Prostate gland (tissue), 2 donors: ENCODE measurements at regions not wholly inside any gene's neighbourhood (a gene's known extent, or its start where the extent isn't known, plus 50 kb on each side); places are given as distances from the start of the nearest gene placed in this dataset.
A peak's percentile ranks its signal among the peaks of the same experiment; 100 is the strongest.

Source experiments
- DNase-seq: peaks from one replicate; pipeline ENCODE4 v3.0.0-alpha.2; 2019; ENCODE audit warnings: low spot score
- H3K27ac ChIP-seq, 2 donors: fragments of 200-600 bp; sonication (generic); 2 replicates each; pipeline ENCODE4 v1.5.1; 2017 to 2019
- H3K27me3 ChIP-seq: fragments of 200-600 bp; sonication (generic); replicated peaks from 2 replicates; pipeline ENCODE4 v1.5.1; 2019; ENCODE audit not compliant: insufficient read depth
- H3K36me3 ChIP-seq, 2 donors: fragments of 200-600 bp; sonication (generic); 1 replicate in 1 of 2; 2 replicates in 1 of 2; pipeline versions ENCODE4 v1.5.1 to v1.8.1; 2017 to 2019
- H3K4me1 ChIP-seq: fragments of 200-600 bp; sonication (generic); replicated peaks from 2 replicates; pipeline ENCODE4 v1.5.1; 2019
- H3K4me3 ChIP-seq, 2 donors: fragments of 200-600 bp; sonication (generic); 2 replicates each; pipeline ENCODE4 v1.5.1; 2017 to 2019
- H3K9me3 ChIP-seq: fragments of 200-600 bp; sonication (generic); 2 replicates; pipeline ENCODE4 v1.5.1; 2017
- CTCF ChIP-seq, 4 experiments: fragments of 200-600 bp in 2 of 4; fragments of 450-650 bp in 2 of 4; sonication (generic) in 2 of 4; IDR thresholded peaks; 1 replicate in 3 of 4; 2 replicates in 1 of 4; pipeline ENCODE4 v1.5.1; 2016 to 2019; ENCODE audit warnings: antibody characterized with exemption in 4 of 4, mild to moderate bottlenecking in 2 of 4, moderate library complexity in 2 of 4
- POLR2A ChIP-seq: fragments of 450-650 bp; IDR thresholded peaks from one replicate; pipeline ENCODE4 v1.6.1; 2016; ENCODE audit warnings: antibody characterized with exemption, mild to moderate bottlenecking
- POLR2AphosphoS5 ChIP-seq: sonication (generic); formaldehyde crosslinking; IDR thresholded peaks from one replicate; pipeline ENCODE4 v1.6.1; 2017; ENCODE audit warnings: antibody characterized with exemption
- WGBS: methylation state at CpG from one replicate; pipeline ENCODE4 v1.1.5; 2018; 5-methylcytosine and 5-hydroxymethylcytosine counted together
- intact Hi-C: fragments of 100-400 bp; cut with DNase I; formaldehyde crosslinking; loops from one replicate; pipeline ENCODE4 v1.14.2; 2022

GRCh38 chr5:68950125-68950524 is 143.7 kb upstream of the SLC30A5 start:
- DNase-seq = peak; percentile 80
- WGBS = 19% methylated on average over 6 of the region's 6 CpGs

GRCh38 chr5:68950930-68951329 is 142.9 kb upstream of the SLC30A5 start:
- peak overlapping the region in 1 of 2 donors; percentile 38 for H3K27ac ChIP-seq
- H3K4me1 ChIP-seq = peaks cover 12% of the 10 kb centered on the region
- peak; percentile 3 for TF ChIP-seq POLR2AphosphoS5
- no peak for TF ChIP-seq CTCF (IDR thresholded peaks at IDR 0.05)
- intact Hi-C loops = loop anchor here (10.0 kb wide), 1 partner anchor 486 kb away; no protein-coding TSS in a partner anchor
- no peaks in the 10 kb centered on the region for H3K36me3 ChIP-seq
- no peak for DNase-seq
- H3K27me3 ChIP-seq = no peaks in the 10 kb centered on the region
- no peaks in the 10 kb centered on the region for H3K9me3 ChIP-seq
- WGBS = 48% methylated on average over 1 of the region's 1 CpG
- H3K4me3 ChIP-seq = no peak overlapping the region

More at GRCh38 chr5:68950125-68950524, 143.7 kb upstream of the SLC30A5 start:
- no peaks in the 10 kb centered on the region for H3K9me3 ChIP-seq
- H3K4me1 ChIP-seq = peaks cover 12% of the 10 kb centered on the region
- H3K27ac ChIP-seq = peak overlapping the region; percentile 29 to 38
- no peak overlapping the region for H3K4me3 ChIP-seq
- H3K36me3 ChIP-seq = no peaks in the 10 kb centered on the region
- H3K27me3 ChIP-seq = no peaks in the 10 kb centered on the region
- peak; percentile 55 for TF ChIP-seq POLR2AphosphoS5
- TF ChIP-seq POLR2A = no peak
- intact Hi-C loops = loop anchor here (10.0 kb wide), 1 partner anchor 485 kb away; no protein-coding TSS in a partner anchor

GRCh38 chr5:68953231-68953874 is 140.5 kb upstream of the SLC30A5 start:
- Histone ChIP-seq H3K4me1 (peaks cover 12% of the 10 kb centered on the region), H3K27ac (peak overlapping the region; percentile 38 to 58), H3K36me3 (no peaks in the 10 kb centered on the region), H3K27me3 (no peaks in the 10 kb centered on the region), H3K4me3 (no peak overlapping the region), H3K9me3 (no peaks in the 10 kb centered on the region)
- TF ChIP-seq POLR2A (no peak), POLR2AphosphoS5 (peak; percentile 62)
- DNase-seq = no peak
- WGBS = 22% methylated on average over 3 of the region's 3 CpGs
- intact Hi-C loops = loop anchor here (10.0 kb wide), 1 partner anchor 489 kb away; no protein-coding TSS in a partner anchor

- Histone ChIP-seq H3K27ac (peak overlapping the region; percentile 38 to 58), H3K36me3 (no peaks in the 10 kb centered on the region), H3K4me3 (no peak overlapping the region), H3K4me1 (peaks cover 12% of the 10 kb centered on the region), H3K9me3 (no peaks in the 10 kb centered on the region), H3K27me3 (no peaks in the 10 kb centered on the region)
- DNase-seq = peak; percentile 36
- no peak for TF ChIP-seq POLR2AphosphoS5
- no peak for TF ChIP-seq POLR2A
- no peak for TF ChIP-seq CTCF (IDR thresholded peaks at IDR 0.05)
- intact Hi-C loops = loop anchor here (10.0 kb wide), 1 partner anchor 489 kb away; no protein-coding TSS in a partner anchor
- 23% methylated on average over 9 of the region's 9 CpGs for WGBS
Observed at GRCh38 chr5:68953875-68954617, 139.8 kb upstream of the SLC30A5 start.

- TF ChIP-seq POLR2A (no peak), POLR2AphosphoS5 (no peak), CTCF (IDR thresholded peaks at IDR 0.05) (no peak)
- H3K4me1 ChIP-seq = peaks cover 12% of the 10 kb centered on the region
- H3K4me3 ChIP-seq = no peak overlapping the region
- WGBS = 70% methylated on average over 2 of the region's 2 CpGs
- no peaks in the 10 kb centered on the region for H3K36me3 ChIP-seq
- H3K9me3 ChIP-seq = no peaks in the 10 kb centered on the region
- intact Hi-C loops = loop anchor here (10.0 kb wide), 1 partner anchor 490 kb away; no protein-coding TSS in a partner anchor
- DNase-seq = no peak
- H3K27ac ChIP-seq = peak overlapping the region in 1 of 2 donors; percentile 58
- no peaks in the 10 kb centered on the region for H3K27me3 ChIP-seq
Observed at GRCh38 chr5:68954618-68954910, 139.2 kb upstream of the SLC30A5 start.
